ENCODE measurements at regions not wholly inside any gene's neighbourhood (a gene's known extent, or its start where the extent isn't known, plus 50 kb on each side); places are given as distances from the start of the nearest gene placed in this dataset.

- Histone ChIP-seq H3K9me3 (no peaks in the 10 kb centered on the region), H3K4me3 (no peak overlapping the region), H3K27me3 (no peaks in the 10 kb centered on the region), H3K27ac (no peak overlapping the region), H3K36me3 (no peaks in the 10 kb centered on the region), H3K4me1 (no peaks in the 10 kb centered on the region)
- FAIRE-seq (no peak), DNase-seq (no peak), ATAC-seq (no peak)
- intact Hi-C loops (cut with DNase I) = no loop called here
- no peak for TF ChIP-seq CTCF (IDR thresholded peaks at IDR 0.05)
Observed at GRCh38 chr5:91938441-91938840, 555.3 kb upstream of the ARRDC3 start.

DNA sequence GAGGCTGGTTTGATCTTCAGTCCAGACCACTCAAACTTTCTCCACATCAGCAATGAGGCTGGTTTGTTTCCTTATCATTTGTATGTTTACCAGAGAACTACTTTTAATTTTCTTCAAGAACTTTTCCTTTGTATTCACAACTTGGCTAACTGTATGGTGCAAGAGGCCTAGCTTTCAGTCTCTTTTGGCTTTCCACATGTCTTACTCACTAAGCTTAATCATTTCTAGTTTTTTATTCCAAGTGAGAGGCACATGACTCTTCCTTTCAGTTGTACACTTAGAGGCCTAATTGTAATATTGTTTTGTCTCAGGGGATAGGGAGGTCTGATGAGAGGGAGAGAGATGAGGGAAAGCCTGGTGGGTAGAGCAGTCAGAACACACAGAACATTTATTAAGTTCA lies 554.0 kb upstream of the ARRDC3 start:
- no peak for TF ChIP-seq CTCF (IDR thresholded peaks at IDR 0.05)
- Histone ChIP-seq H3K27me3 (no peaks in the 10 kb centered on the region), H3K4me1 (no peaks in the 10 kb centered on the region), H3K9me3 (no peaks in the 10 kb centered on the region), H3K36me3 (no peaks in the 10 kb centered on the region), H3K27ac (no peak overlapping the region), H3K4me3 (no peak overlapping the region)
- intact Hi-C loops (cut with DNase I) = no loop called here
- FAIRE-seq (no peak), DNase-seq (no peak), ATAC-seq (no peak)

- Histone ChIP-seq H3K9me3 (no peaks in the 10 kb centered on the region), H3K27ac (no peak overlapping the region), H3K4me3 (no peak overlapping the region), H3K27me3 (no peaks in the 10 kb centered on the region), H3K36me3 (no peaks in the 10 kb centered on the region), H3K4me1 (no peaks in the 10 kb centered on the region)
- FAIRE-seq (no peak), DNase-seq (no peak), ATAC-seq (no peak)
- intact Hi-C loops (cut with DNase I) = no loop called here
- WGBS, 2 donors = 46 to 72% methylated on average over 1 of the region's 1 CpG
- no peak for TF ChIP-seq CTCF (IDR thresholded peaks at IDR 0.05)
Observed at GRCh38 chr5:91929522-91929817, 546.4 kb upstream of the ARRDC3 start.

- DNase-seq (no peak), ATAC-seq (no peak), FAIRE-seq (peak; percentile 86)
- intact Hi-C loops (cut with DNase I) = no loop called here
- TF ChIP-seq CTCF (IDR thresholded peaks at IDR 0.05) = peak in 3 of 4 donors; percentile 31 to 53 (median 31)
- Histone ChIP-seq H3K27me3 (no peaks in the 10 kb centered on the region), H3K27ac (no peak overlapping the region), H3K9me3 (no peaks in the 10 kb centered on the region), H3K4me1 (no peaks in the 10 kb centered on the region), H3K4me3 (no peak overlapping the region), H3K36me3 (no peaks in the 10 kb centered on the region)
- 69 to 81% methylated on average over 1 of the region's 1 CpG for WGBS, 2 donors
Observed at GRCh38 chr5:91928754-91929521, 545.8 kb upstream of the ARRDC3 start.

DNA sequence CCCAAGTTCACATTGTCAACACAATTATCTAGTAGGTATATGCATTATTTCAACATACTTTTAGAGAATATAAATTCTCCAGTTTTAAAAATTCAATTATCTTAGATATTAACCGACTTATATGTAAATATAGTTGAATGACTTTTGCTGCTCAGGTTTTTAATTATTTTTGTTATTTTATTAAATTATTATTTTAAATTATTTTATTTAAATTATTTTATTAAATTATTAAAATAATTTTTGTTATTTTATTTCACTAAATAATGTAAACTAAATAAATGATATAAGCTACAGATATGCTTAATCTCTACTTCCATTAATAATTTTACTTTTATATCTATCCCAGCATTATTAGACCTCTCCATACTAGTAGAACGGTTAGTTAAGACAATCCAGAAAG lies 544.3 kb upstream of the ARRDC3 start:
- H3K4me1 ChIP-seq = no peaks in the 10 kb centered on the region
- H3K4me3 ChIP-seq = no peak overlapping the region
- no peak overlapping the region for H3K27ac ChIP-seq
- H3K27me3 ChIP-seq = no peaks in the 10 kb centered on the region
- intact Hi-C loops (cut with DNase I) = no loop called here
- no peak for DNase-seq
- ATAC-seq = no peak
- 77 to 81% methylated on average over 2 of the region's 2 CpGs for WGBS, 2 donors
- no peak for TF ChIP-seq CTCF (IDR thresholded peaks at IDR 0.05)
- H3K9me3 ChIP-seq = no peaks in the 10 kb centered on the region
- H3K36me3 ChIP-seq = no peaks in the 10 kb centered on the region
- FAIRE-seq = peak; percentile 72
